Activated CD8-positive, alpha-beta memory T cell treated with anti-CD3 and anti-CD28 coated beads, Interleukin-2, amount 10 ng/mL, durations not matched to agents 7 days and 5 days (primary cell): ENCODE measurements at regions not wholly inside any gene's neighbourhood (a gene's known extent, or its start where the extent isn't known, plus 50 kb on each side); places are given as distances from the start of the nearest gene placed in this dataset.

Experiments
- ATAC-seq: fragments of 150-1000 bp; cut with Tn5 transposase; one replicate; pipeline ENCODE4 v1.10.0; 2021; ENCODE audit warnings: moderate library complexity
- CTCF ChIA-PET: fragments of 350-600 bp; sonication (Branson Sonifier 250); formaldehyde crosslinking; loops from one replicate; lab custom pipeline; 2021; ENCODE audit warnings: antibody characterized with exemption; lab: Charles Lee
- DNase-seq: peaks from one replicate; pipeline ENCODE4 v3.0.0-alpha.2; 2020
- H3K27ac Mint-ChIP-seq: one replicate; pipeline ENCODE4 v1.8.0; 2021; ENCODE audit warnings: mild to moderate bottlenecking, mixed read lengths
- H3K27me3 Mint-ChIP-seq: one replicate; pipeline ENCODE4 v1.8.0; 2021; ENCODE audit warnings: mixed read lengths
- H3K36me3 Mint-ChIP-seq: one replicate; pipeline ENCODE4 v1.8.0; 2021; ENCODE audit warnings: mild to moderate bottlenecking, mixed read lengths
- H3K4me1 Mint-ChIP-seq: one replicate; pipeline ENCODE4 v1.8.0; 2021; ENCODE audit warnings: mixed read lengths
- H3K4me3 Mint-ChIP-seq: one replicate; pipeline ENCODE4 v1.8.0; 2021; ENCODE audit warnings: mild to moderate bottlenecking, moderate library complexity, mixed read lengths
- H3K9me3 Mint-ChIP-seq: one replicate; pipeline ENCODE4 v1.8.0; 2022; ENCODE audit warnings: low read depth, mixed read lengths

GRCh38 chr2:185891403-185891802 lies 152.8 kb downstream of the FSIP2 start:
- Mint-ChIP-seq H3K4me1 (no peaks in the 10 kb centered on the region), H3K9me3 (no peaks in the 10 kb centered on the region)
- CTCF ChIA-PET: no interaction called here

GRCh38 chr2:185891804-185892411 lies 153.3 kb downstream of the FSIP2 start:
- ATAC-seq (no peak), DNase-seq (no peak)
- CTCF ChIA-PET: no interaction called here
- H3K36me3 Mint-ChIP-seq: no peaks in the 10 kb centered on the region
- no peak overlapping the region for H3K27ac Mint-ChIP-seq
- H3K9me3 Mint-ChIP-seq: no peaks in the 10 kb centered on the region
- no peaks in the 10 kb centered on the region for H3K27me3 Mint-ChIP-seq
- no peaks in the 10 kb centered on the region for H3K4me1 Mint-ChIP-seq
- H3K4me3 Mint-ChIP-seq: no peak overlapping the region

More at GRCh38 chr2:185891403-185891802, 152.8 kb downstream of the FSIP2 start:
- Mint-ChIP-seq H3K27ac (no peak overlapping the region), H3K36me3 (no peaks in the 10 kb centered on the region), H3K4me3 (no peak overlapping the region), H3K27me3 (no peaks in the 10 kb centered on the region)
- ATAC-seq (no peak), DNase-seq (no peak)

GRCh38 chr2:185892484-185892883 lies 153.9 kb downstream of the FSIP2 start:
- ATAC-seq: no peak

GRCh38 chr2:185894223-185894622 lies 155.6 kb downstream of the FSIP2 start:
- CTCF ChIA-PET: no interaction called here
- no peak overlapping the region for H3K27ac Mint-ChIP-seq
- ATAC-seq: no peak
- no peak overlapping the region for H3K4me3 Mint-ChIP-seq
- no peak for DNase-seq
- H3K36me3 Mint-ChIP-seq: no peaks in the 10 kb centered on the region
- H3K27me3 Mint-ChIP-seq: no peaks in the 10 kb centered on the region
- no peaks in the 10 kb centered on the region for H3K4me1 Mint-ChIP-seq
- no peaks in the 10 kb centered on the region for H3K9me3 Mint-ChIP-seq

More at GRCh38 chr2:185892484-185892883, 153.9 kb downstream of the FSIP2 start:
- H3K4me1 Mint-ChIP-seq: no peaks in the 10 kb centered on the region
- no peaks in the 10 kb centered on the region for H3K27me3 Mint-ChIP-seq
- DNase-seq: no peak
- no peak overlapping the region for H3K4me3 Mint-ChIP-seq
- CTCF ChIA-PET: no interaction called here
- H3K9me3 Mint-ChIP-seq: no peaks in the 10 kb centered on the region
- H3K36me3 Mint-ChIP-seq: no peaks in the 10 kb centered on the region
- no peak overlapping the region for H3K27ac Mint-ChIP-seq

GRCh38 chr2:185895828-185896693 lies 157.5 kb downstream of the FSIP2 start:
- Mint-ChIP-seq H3K27ac (no peak overlapping the region), H3K36me3 (no peaks in the 10 kb centered on the region), H3K9me3 (no peaks in the 10 kb centered on the region)

DNA sequence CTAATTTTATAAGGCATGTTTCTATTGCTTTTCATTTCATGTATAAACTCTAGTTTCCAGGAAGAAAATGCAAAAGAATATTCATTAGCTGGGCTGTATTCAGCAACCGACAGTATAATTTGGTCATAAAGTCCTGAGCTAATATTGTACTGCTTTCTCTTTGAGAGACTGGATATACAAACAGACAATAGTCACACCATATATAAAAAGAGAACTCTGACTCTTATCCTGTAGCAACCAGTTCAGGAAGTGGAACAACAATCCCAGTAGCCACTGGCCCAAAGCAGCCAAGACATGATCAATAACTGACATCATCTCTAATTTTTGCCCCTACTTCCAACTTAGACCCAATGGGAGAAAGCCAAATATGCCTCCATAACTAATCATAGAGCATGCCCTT lies 160.8 kb downstream of the FSIP2 start:
- ATAC-seq (no peak), DNase-seq (no peak)
- Mint-ChIP-seq H3K27ac (no peak overlapping the region), H3K36me3 (no peaks in the 10 kb centered on the region), H3K27me3 (no peaks in the 10 kb centered on the region), H3K9me3 (no peaks in the 10 kb centered on the region), H3K4me3 (no peak overlapping the region), H3K4me1 (no peaks in the 10 kb centered on the region)
- CTCF ChIA-PET: no interaction called here

More at GRCh38 chr2:185895828-185896693, 157.5 kb downstream of the FSIP2 start:
- DNase-seq (no peak), ATAC-seq (no peak)
- Mint-ChIP-seq H3K4me1 (no peaks in the 10 kb centered on the region), H3K27me3 (no peaks in the 10 kb centered on the region), H3K4me3 (no peak overlapping the region)
- CTCF ChIA-PET: no interaction called here

- H3K27me3 Mint-ChIP-seq: no peaks in the 10 kb centered on the region
- DNase-seq (no peak), ATAC-seq (no peak)
- CTCF ChIA-PET: no interaction called here
- no peaks in the 10 kb centered on the region for H3K36me3 Mint-ChIP-seq
- no peak overlapping the region for H3K4me3 Mint-ChIP-seq
- no peak overlapping the region for H3K27ac Mint-ChIP-seq
- H3K4me1 Mint-ChIP-seq: no peaks in the 10 kb centered on the region
- H3K9me3 Mint-ChIP-seq: no peaks in the 10 kb centered on the region
Observed at GRCh38 chr2:185919155-185919554, 180.6 kb downstream of the FSIP2 start.

- ATAC-seq (no peak), DNase-seq (no peak)
- no peak overlapping the region for H3K27ac Mint-ChIP-seq
- H3K4me1 Mint-ChIP-seq: no peaks in the 10 kb centered on the region
- H3K4me3 Mint-ChIP-seq: no peak overlapping the region
- CTCF ChIA-PET: no interaction called here
- no peaks in the 10 kb centered on the region for H3K36me3 Mint-ChIP-seq
- H3K9me3 Mint-ChIP-seq: no peaks in the 10 kb centered on the region
- no peaks in the 10 kb centered on the region for H3K27me3 Mint-ChIP-seq
Observed at GRCh38 chr2:185921048-185921756, 182.6 kb downstream of the FSIP2 start.

DNA sequence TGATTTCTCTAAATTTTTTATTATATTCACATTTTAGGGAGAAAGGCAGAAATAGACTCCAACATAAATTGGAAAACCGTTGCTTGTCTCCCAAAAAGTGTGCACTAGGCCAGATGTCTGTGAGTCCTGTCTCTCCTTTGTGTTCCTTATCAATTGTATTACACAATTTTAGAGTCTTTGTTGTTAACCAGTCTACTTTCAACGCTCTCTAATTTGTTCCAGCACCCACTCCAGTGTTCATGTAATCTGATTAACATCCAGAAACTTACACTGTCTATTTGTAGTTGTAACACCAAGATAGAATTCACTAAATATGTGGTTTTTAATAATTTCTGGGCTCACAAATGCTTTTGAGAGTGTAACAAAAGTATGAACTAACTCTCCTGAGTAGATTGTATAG lies 195.6 kb downstream of the FSIP2 start:
- Mint-ChIP-seq H3K4me1 (no peaks in the 10 kb centered on the region), H3K27me3 (no peaks in the 10 kb centered on the region), H3K27ac (no peak overlapping the region), H3K9me3 (no peaks in the 10 kb centered on the region), H3K36me3 (no peaks in the 10 kb centered on the region), H3K4me3 (no peak overlapping the region)
- CTCF ChIA-PET: no interaction called here
- DNase-seq: no peak
- ATAC-seq: no peak

DNA sequence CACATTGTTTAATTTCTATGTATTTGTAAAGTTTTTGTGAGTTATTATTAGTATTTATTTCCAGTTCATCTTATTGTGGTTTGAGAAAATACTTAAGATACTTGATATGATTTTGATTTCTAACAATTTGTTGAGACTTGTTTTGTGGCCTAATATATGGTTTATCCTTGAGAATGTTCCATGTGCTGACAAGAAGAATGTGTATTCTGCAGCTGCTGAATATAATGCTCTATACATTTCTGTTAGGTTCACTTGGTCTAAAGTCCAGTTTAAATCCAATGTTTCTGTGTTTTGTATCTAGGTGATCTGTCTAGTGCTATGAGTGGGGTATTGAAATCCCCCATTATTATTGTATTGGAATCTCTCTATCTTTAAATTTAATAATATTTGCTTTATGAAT lies 201.3 kb downstream of the FSIP2 start:
- CTCF ChIA-PET: no interaction called here
- Mint-ChIP-seq H3K4me3 (no peak overlapping the region), H3K9me3 (peaks cover 8% of the 10 kb centered on the region), H3K27ac (no peak overlapping the region), H3K36me3 (no peaks in the 10 kb centered on the region), H3K27me3 (no peaks in the 10 kb centered on the region), H3K4me1 (no peaks in the 10 kb centered on the region)
- DNase-seq (no peak), ATAC-seq (no peak)

GRCh38 chr2:185942855-185943254 lies 204.3 kb downstream of the FSIP2 start:
- no peak overlapping the region for H3K4me3 Mint-ChIP-seq
- CTCF ChIA-PET: no interaction called here
- H3K36me3 Mint-ChIP-seq: no peaks in the 10 kb centered on the region
- H3K9me3 Mint-ChIP-seq: peaks cover 8% of the 10 kb centered on the region
- no peak overlapping the region for H3K27ac Mint-ChIP-seq
- no peaks in the 10 kb centered on the region for H3K27me3 Mint-ChIP-seq
- no peaks in the 10 kb centered on the region for H3K4me1 Mint-ChIP-seq
- DNase-seq (no peak), ATAC-seq (no peak)

- CTCF ChIA-PET: no interaction called here
- H3K4me1 Mint-ChIP-seq: no peaks in the 10 kb centered on the region
- peaks cover 5% of the 10 kb centered on the region for H3K9me3 Mint-ChIP-seq
- H3K27me3 Mint-ChIP-seq: no peaks in the 10 kb centered on the region
- DNase-seq (no peak), ATAC-seq (no peak)
- H3K27ac Mint-ChIP-seq: no peak overlapping the region
- no peaks in the 10 kb centered on the region for H3K36me3 Mint-ChIP-seq
- no peak overlapping the region for H3K4me3 Mint-ChIP-seq
Observed at GRCh38 chr2:185947722-185948121, 209.1 kb downstream of the FSIP2 start.

- Mint-ChIP-seq H3K27ac (no peak overlapping the region), H3K4me3 (no peak overlapping the region), H3K4me1 (no peaks in the 10 kb centered on the region), H3K27me3 (no peaks in the 10 kb centered on the region), H3K9me3 (peaks cover 2% of the 10 kb centered on the region), H3K36me3 (no peaks in the 10 kb centered on the region)
- no peak for ATAC-seq
- DNase-seq: no peak
- CTCF ChIA-PET: no interaction called here
Observed at GRCh38 chr2:185952100-185952499, 213.5 kb downstream of the FSIP2 start.

GRCh38 chr2:185954389-185954788 lies 215.8 kb downstream of the FSIP2 start:
- no peaks in the 10 kb centered on the region for H3K27me3 Mint-ChIP-seq

More at GRCh38 chr2:185954389-185954788, 215.8 kb downstream of the FSIP2 start:
- DNase-seq (no peak), ATAC-seq (no peak)
- no peaks in the 10 kb centered on the region for H3K36me3 Mint-ChIP-seq
- no peaks in the 10 kb centered on the region for H3K4me1 Mint-ChIP-seq
- H3K4me3 Mint-ChIP-seq: no peak overlapping the region
- no peak overlapping the region for H3K27ac Mint-ChIP-seq
- peaks cover 4% of the 10 kb centered on the region for H3K9me3 Mint-ChIP-seq
- CTCF ChIA-PET: no interaction called here
